NCI-H748 (cell line): ENCODE measurements at regions not wholly inside any gene's neighbourhood (a gene's known extent, or its start where the extent isn't known, plus 50 kb on each side); places are given as distances from the start of the nearest gene placed in this dataset.
"Not testable (repeated sequence)": the region's sequence is repeated elsewhere in the genome, so short reads cannot be mapped to it uniquely, and the experiment has no call there.

Experiments used
- DNase-seq: peaks from one replicate; lab custom pipeline; 2025; ENCODE audit not compliant: unreplicated experiment; lab: John Stamatoyannopoulos, UW

GRCh38 chr13:76630629-76631230 is 255.5 kb downstream of the KCTD12 start:
- no peak for DNase-seq

GRCh38 chr13:76622315-76623040 is 263.7 kb downstream of the KCTD12 start:
- DNase-seq, result no peak

- DNase-seq, result no peak
Measured at GRCh38 chr13:76621705-76622104, 264.5 kb downstream of the KCTD12 start.

- DNase-seq, result no peak
Measured at GRCh38 chr13:76620036-76620435, 266.2 kb downstream of the KCTD12 start.

GRCh38 chr13:76619631-76620030 is 266.6 kb downstream of the KCTD12 start:
- no peak for DNase-seq

GRCh38 chr13:76610819-76611415 is 275.3 kb downstream of the KCTD12 start:
- peak; percentile 16 for DNase-seq

- DNase-seq, result no peak
Measured at GRCh38 chr13:76609643-76610042, 276.6 kb downstream of the KCTD12 start.

GRCh38 chr13:76607866-76608265 is 278.3 kb downstream of the KCTD12 start:
- DNase-seq, result no peak

- no peak for DNase-seq
Measured at GRCh38 chr13:76600081-76600480, 286.1 kb downstream of the KCTD12 start.

GRCh38 chr13:76597868-76598267 is 288.3 kb downstream of the KCTD12 start:
- DNase-seq, result peak; percentile 15

- DNase-seq, result no peak
Measured at GRCh38 chr13:76596216-76596615, 290.0 kb downstream of the KCTD12 start.

GRCh38 chr13:76594435-76594834 is 291.8 kb downstream of the KCTD12 start:
- DNase-seq, result peak; percentile 28

GRCh38 chr13:76586842-76587241 is 299.4 kb downstream of the KCTD12 start:
- DNase-seq, result no peak

GRCh38 chr13:76579701-76580100 is 306.5 kb downstream of the KCTD12 start:
- no peak for DNase-seq

- not testable (repeated sequence) for DNase-seq
Measured at GRCh38 chr13:76575634-76576033, 310.6 kb downstream of the KCTD12 start.

GRCh38 chr13:76570510-76570971 is 315.7 kb downstream of the KCTD12 start:
- DNase-seq, result no peak

GRCh38 chr13:76556627-76557026 is 329.6 kb downstream of the KCTD12 start:
- no peak for DNase-seq

GRCh38 chr13:76552807-76553206 is 333.4 kb downstream of the KCTD12 start:
- no peak for DNase-seq

- no peak for DNase-seq
Measured at GRCh38 chr13:76552041-76552772, 334.0 kb downstream of the KCTD12 start.

GRCh38 chr13:76542176-76542575 is 344.0 kb downstream of the KCTD12 start:
- DNase-seq, result no peak

- no peak for DNase-seq
Measured at GRCh38 chr13:76538004-76538403, 348.2 kb downstream of the KCTD12 start.

- DNase-seq, result no peak
Measured at GRCh38 chr13:76533251-76533650, 353.0 kb downstream of the KCTD12 start.
